ENCODE measurements at regions not wholly inside any gene's neighbourhood (a gene's known extent, or its start where the extent isn't known, plus 50 kb on each side); places are given as distances from the start of the nearest gene placed in this dataset.

- no peak for DNase-seq (ENCODE audit: low spot score)
Measured at GRCh38 chr10:24008164-24009091, 200.5 kb upstream of the KIAA1217 start.

GRCh38 chr10:24009115-24009514 is 199.8 kb upstream of the KIAA1217 start:
- DNase-seq (ENCODE audit: low spot score), result no peak

- DNase-seq (ENCODE audit: low spot score), result no peak
Measured at GRCh38 chr10:24009736-24010135, 199.2 kb upstream of the KIAA1217 start.

GRCh38 chr10:24010436-24010970 is 198.4 kb upstream of the KIAA1217 start:
- DNase-seq (ENCODE audit: low spot score), result no peak

GRCh38 chr10:24012249-24012803 is 196.6 kb upstream of the KIAA1217 start:
- DNase-seq (ENCODE audit: low spot score), result no peak

GRCh38 chr10:24027107-24027506 is 181.8 kb upstream of the KIAA1217 start:
- no peak for DNase-seq (ENCODE audit: low spot score)

GRCh38 chr10:24034571-24034970 is 174.4 kb upstream of the KIAA1217 start:
- DNase-seq (ENCODE audit: low spot score), result no peak

- DNase-seq (ENCODE audit: low spot score), result no peak
Measured at GRCh38 chr10:24035761-24036160, 173.2 kb upstream of the KIAA1217 start.

GRCh38 chr10:24039315-24039714 is 169.6 kb upstream of the KIAA1217 start:
- DNase-seq (ENCODE audit: low spot score), result no peak

GRCh38 chr10:24039897-24040296 is 169.0 kb upstream of the KIAA1217 start:
- DNase-seq (ENCODE audit: low spot score), result no peak

- no peak for DNase-seq (ENCODE audit: low spot score)
Measured at GRCh38 chr10:24041034-24041433, 167.9 kb upstream of the KIAA1217 start.

- no peak for DNase-seq (ENCODE audit: low spot score)
Measured at GRCh38 chr10:24041834-24042233, 167.1 kb upstream of the KIAA1217 start.

GRCh38 chr10:24042884-24043283 is 166.1 kb upstream of the KIAA1217 start:
- no peak for DNase-seq (ENCODE audit: low spot score)

- no peak for DNase-seq (ENCODE audit: low spot score)
Measured at GRCh38 chr10:24046060-24046459, 162.9 kb upstream of the KIAA1217 start.

GRCh38 chr10:24047176-24047575 is 161.8 kb upstream of the KIAA1217 start:
- no peak for DNase-seq (ENCODE audit: low spot score)

GRCh38 chr10:24054421-24054820 is 154.5 kb upstream of the KIAA1217 start:
- DNase-seq (ENCODE audit: low spot score), result no peak

- no peak for DNase-seq (ENCODE audit: low spot score)
Measured at GRCh38 chr10:24080207-24080606, 128.7 kb upstream of the KIAA1217 start.

- DNase-seq (ENCODE audit: low spot score), result no peak
Measured at GRCh38 chr10:24086296-24087086, 122.4 kb upstream of the KIAA1217 start.

- DNase-seq (ENCODE audit: low spot score), result no peak
Measured at GRCh38 chr10:24091256-24091655, 117.7 kb upstream of the KIAA1217 start.

- DNase-seq (ENCODE audit: low spot score), result no peak
Measured at GRCh38 chr10:24096281-24096680, 112.7 kb upstream of the KIAA1217 start.

GRCh38 chr10:24097751-24098207 is 111.2 kb upstream of the KIAA1217 start:
- no peak for DNase-seq (ENCODE audit: low spot score)

- no peak for DNase-seq (ENCODE audit: low spot score)
Measured at GRCh38 chr10:24104895-24105294, 104.0 kb upstream of the KIAA1217 start.
